Duodenal mucosa (tissue), 2 donors: ENCODE measurements at regions not wholly inside any gene's neighbourhood (a gene's known extent, or its start where the extent isn't known, plus 50 kb on each side); places are given as distances from the start of the nearest gene placed in this dataset.

Experiments
- H3K27ac ChIP-seq: one replicate; pipeline ENCODE4 v1.7.0; 2013; ENCODE audit warnings: low read depth, low read length
- H3K27me3 ChIP-seq, 2 donors: one replicate each; pipeline ENCODE4 v1.7.0; 2013; ENCODE audit warnings: low read length in 2 of 2, control low read depth in 1 of 2; ENCODE audit not compliant: insufficient read depth in 2 of 2, control insufficient read depth in 1 of 2
- H3K36me3 ChIP-seq, 2 donors: one replicate each; pipeline ENCODE4 v1.7.0; 2013; ENCODE audit warnings: low read length in 2 of 2, control low read depth in 1 of 2; ENCODE audit not compliant: insufficient read depth in 2 of 2, control insufficient read depth in 1 of 2
- H3K4me1 ChIP-seq, 2 donors: one replicate each; pipeline ENCODE4 v1.7.0; 2013; ENCODE audit warnings: low read length in 2 of 2, control low read depth in 1 of 2; ENCODE audit not compliant: insufficient read depth in 2 of 2, control insufficient read depth in 1 of 2
- H3K4me3 ChIP-seq, 2 donors: one replicate each; pipeline ENCODE4 v1.7.0; 2013; ENCODE audit warnings: low read length in 2 of 2, low read depth in 1 of 2
- H3K9ac ChIP-seq, 2 donors: one replicate each; pipeline ENCODE4 v1.7.0; 2013; ENCODE audit warnings: low read length in 2 of 2, low read depth in 1 of 2
- H3K9me3 ChIP-seq, 2 donors: one replicate each; pipeline ENCODE4 v1.7.0; 2013; ENCODE audit warnings: low read length in 2 of 2, control low read depth in 1 of 2; ENCODE audit not compliant: control insufficient read depth in 1 of 2

- Histone ChIP-seq H3K4me1 (no peaks in the 10 kb centered on the region), H3K36me3 (no peaks in the 10 kb centered on the region), H3K9ac (no peak overlapping the region), H3K4me3 (no peak overlapping the region), H3K27me3 (no peaks in the 10 kb centered on the region), H3K27ac (no peak overlapping the region), H3K9me3 (no peaks in the 10 kb centered on the region)
Measured at GRCh38 chr3:78183906-78184599, 1144.2 kb downstream of the ROBO2 start.

DNA sequence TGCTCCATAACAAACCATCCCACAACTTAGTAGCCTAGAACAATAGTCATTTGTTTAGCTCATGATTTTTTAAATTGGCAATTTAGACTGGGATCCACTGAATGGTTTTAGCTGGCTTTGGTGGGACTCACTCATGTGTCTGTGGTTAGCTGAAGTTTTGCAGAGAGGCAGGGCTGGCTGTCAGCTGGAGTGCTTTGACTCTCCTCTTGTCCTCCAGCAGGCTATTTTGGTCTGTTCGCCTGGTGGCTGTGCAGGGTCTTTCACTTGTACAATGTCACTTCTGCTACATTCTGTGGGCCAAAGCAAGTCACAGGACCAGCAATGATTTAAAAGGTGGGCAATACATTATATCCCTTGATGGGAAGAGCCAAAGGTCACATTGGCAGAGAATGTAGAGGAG lies 1146.5 kb downstream of the ROBO2 start:
- Histone ChIP-seq H3K9me3 (peaks cover 0 to 3% of the 10 kb centered on the region in 2 donors), H3K4me3 (no peak overlapping the region), H3K9ac (no peak overlapping the region), H3K27me3 (no peaks in the 10 kb centered on the region), H3K4me1 (no peaks in the 10 kb centered on the region), H3K36me3 (no peaks in the 10 kb centered on the region), H3K27ac (no peak overlapping the region)

DNA sequence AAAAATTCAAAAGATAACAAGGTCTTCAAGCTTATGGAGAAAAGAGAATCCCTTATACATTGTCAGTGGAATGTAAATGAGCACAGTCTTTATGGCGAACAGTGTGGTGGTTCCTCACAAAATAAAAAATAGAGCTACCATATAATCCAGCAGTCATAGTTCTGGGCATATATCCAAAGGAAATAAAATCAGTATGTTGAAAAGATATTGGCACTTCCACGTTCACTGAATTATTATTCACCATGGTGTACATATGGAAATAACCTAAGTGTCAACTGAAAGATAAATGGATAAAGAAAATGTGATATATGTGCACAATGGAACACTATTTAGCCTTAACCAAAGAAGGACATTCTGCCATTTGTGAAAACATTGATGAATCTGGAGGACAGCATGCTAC lies 1161.2 kb downstream of the ROBO2 start:
- no peak overlapping the region for H3K27ac ChIP-seq
- no peaks in the 10 kb centered on the region for H3K9me3 ChIP-seq
- H3K4me1 ChIP-seq: no peaks in the 10 kb centered on the region
- H3K4me3 ChIP-seq: no peak overlapping the region
- H3K36me3 ChIP-seq: no peaks in the 10 kb centered on the region
- no peak overlapping the region for H3K9ac ChIP-seq
- H3K27me3 ChIP-seq: no peaks in the 10 kb centered on the region

- no peaks in the 10 kb centered on the region for H3K27me3 ChIP-seq
- H3K4me3 ChIP-seq: no peak overlapping the region
Measured at GRCh38 chr3:78204977-78205376, 1165.1 kb downstream of the ROBO2 start.

GRCh38 chr3:78221300-78221699 lies 1181.4 kb downstream of the ROBO2 start:
- Histone ChIP-seq H3K4me1 (no peaks in the 10 kb centered on the region), H3K4me3 (no peak overlapping the region), H3K27ac (no peak overlapping the region), H3K9me3 (no peaks in the 10 kb centered on the region), H3K9ac (no peak overlapping the region), H3K36me3 (no peaks in the 10 kb centered on the region), H3K27me3 (no peaks in the 10 kb centered on the region)

More at GRCh38 chr3:78204977-78205376, 1165.1 kb downstream of the ROBO2 start:
- H3K9ac ChIP-seq: no peak overlapping the region
- no peaks in the 10 kb centered on the region for H3K9me3 ChIP-seq
- H3K4me1 ChIP-seq: no peaks in the 10 kb centered on the region
- H3K36me3 ChIP-seq: no peaks in the 10 kb centered on the region
- no peak overlapping the region for H3K27ac ChIP-seq

DNA sequence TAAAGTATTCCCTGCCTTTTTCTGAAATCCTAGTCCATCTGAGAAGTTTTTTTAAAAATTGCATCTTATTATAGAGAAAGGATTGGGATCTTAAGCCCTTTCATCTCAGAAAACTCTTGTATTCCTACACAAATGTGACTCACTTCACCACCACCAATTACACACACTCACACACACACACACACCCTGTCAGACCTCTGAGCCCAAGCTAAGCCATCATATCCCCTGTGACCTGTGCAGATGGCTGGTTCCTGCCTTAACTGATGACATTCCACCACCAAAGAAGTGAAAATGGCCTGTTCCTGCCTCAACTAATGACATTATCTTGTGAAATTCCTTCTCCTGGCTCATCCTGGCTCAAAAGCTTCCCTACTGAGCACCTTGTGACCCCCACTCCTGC lies 1181.9 kb downstream of the ROBO2 start:
- Histone ChIP-seq H3K27me3 (no peaks in the 10 kb centered on the region), H3K4me3 (no peak overlapping the region), H3K9me3 (no peaks in the 10 kb centered on the region), H3K27ac (no peak overlapping the region), H3K9ac (no peak overlapping the region), H3K36me3 (no peaks in the 10 kb centered on the region), H3K4me1 (no peaks in the 10 kb centered on the region)

DNA sequence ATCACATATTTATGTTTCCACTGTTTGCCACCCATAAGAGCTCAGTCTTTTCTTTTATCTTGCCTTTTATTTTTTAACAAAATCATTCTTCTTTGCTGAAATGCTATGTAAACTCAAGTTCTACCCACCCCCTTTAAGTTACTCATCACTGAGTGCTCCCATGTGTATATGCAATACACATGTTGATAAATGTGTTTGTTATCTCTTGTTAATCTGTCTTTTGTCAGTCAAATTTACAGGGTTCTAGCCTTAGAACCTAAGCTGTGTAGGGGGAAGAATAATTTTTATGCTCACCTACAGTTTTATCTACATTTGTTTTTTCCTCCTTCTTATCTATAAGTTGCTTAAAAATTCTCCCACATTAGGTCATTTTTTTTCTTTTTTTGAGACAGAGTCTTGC lies 1195.9 kb downstream of the ROBO2 start:
- H3K4me3 ChIP-seq: no peak overlapping the region
- H3K36me3 ChIP-seq: no peaks in the 10 kb centered on the region
- H3K9me3 ChIP-seq: peaks cover 0 to 2% of the 10 kb centered on the region in 2 donors
- H3K27me3 ChIP-seq: no peaks in the 10 kb centered on the region
- H3K27ac ChIP-seq: no peak overlapping the region
- no peaks in the 10 kb centered on the region for H3K4me1 ChIP-seq
- no peak overlapping the region for H3K9ac ChIP-seq

DNA sequence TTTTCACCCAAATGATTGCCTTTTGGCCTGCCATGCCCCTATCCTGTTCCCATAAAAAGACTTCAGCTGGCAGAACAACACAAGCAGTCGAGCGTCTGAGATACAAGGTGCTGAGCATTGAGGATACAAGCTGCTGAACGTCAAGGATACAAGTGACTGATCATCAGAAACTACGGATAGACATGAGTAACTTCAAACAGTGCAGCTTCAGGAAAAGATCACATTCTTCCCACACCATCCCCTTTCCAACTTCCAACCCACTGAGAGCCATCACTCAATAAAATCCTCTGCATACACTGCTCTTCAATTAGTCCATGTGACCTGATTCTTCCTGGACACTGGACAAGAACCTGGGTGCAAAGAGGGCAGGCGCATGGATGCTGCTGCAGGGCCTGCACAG lies 1198.9 kb downstream of the ROBO2 start:
- Histone ChIP-seq H3K4me1 (no peaks in the 10 kb centered on the region), H3K9ac (no peak overlapping the region), H3K4me3 (no peak overlapping the region), H3K9me3 (peaks cover 2 to 18% of the 10 kb centered on the region in 2 donors), H3K27me3 (no peaks in the 10 kb centered on the region), H3K36me3 (no peaks in the 10 kb centered on the region), H3K27ac (no peak overlapping the region)

DNA sequence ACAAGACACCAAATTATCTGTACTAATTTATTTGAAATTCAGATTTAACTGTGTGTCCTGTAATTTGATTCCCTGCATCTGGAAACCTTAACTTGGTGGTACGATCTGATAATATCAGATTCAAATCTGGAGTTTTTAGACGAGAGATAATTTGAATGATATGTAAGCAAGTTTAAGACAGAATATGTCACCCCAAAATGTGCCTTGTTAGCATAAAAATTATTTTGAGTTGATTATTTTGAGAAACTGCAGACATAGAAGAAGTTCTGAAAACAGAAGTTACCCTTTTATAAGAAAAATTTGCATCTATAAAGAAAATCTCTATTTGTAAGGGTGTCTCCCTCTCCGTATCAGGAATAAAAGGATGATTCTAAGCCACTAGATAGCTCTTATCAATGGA lies 1202.8 kb downstream of the ROBO2 start:
- Histone ChIP-seq H3K27me3 (no peaks in the 10 kb centered on the region), H3K4me1 (no peaks in the 10 kb centered on the region), H3K4me3 (no peak overlapping the region), H3K9me3 (peaks cover 9 to 25% of the 10 kb centered on the region in 2 donors), H3K36me3 (no peaks in the 10 kb centered on the region), H3K9ac (no peak overlapping the region), H3K27ac (no peak overlapping the region)

DNA sequence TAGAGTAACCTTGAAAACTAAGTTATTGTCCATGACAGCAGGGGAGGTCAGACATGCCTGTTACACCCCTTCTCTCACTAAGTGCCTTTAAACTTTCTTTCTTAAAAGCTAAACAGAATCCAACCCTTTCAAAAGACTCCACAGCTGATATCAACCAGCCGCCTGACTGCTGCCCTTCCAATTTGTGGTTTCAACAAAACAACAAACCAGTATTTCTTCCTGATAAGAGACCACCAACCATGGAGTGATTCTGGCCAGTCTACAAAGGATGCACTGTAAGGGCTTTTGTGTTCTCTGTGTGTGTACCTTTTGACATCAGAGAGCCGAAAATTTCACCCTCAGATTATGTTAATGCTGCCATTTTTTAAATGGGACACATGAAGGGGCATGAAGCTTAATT lies 1204.2 kb downstream of the ROBO2 start:
- H3K4me3 ChIP-seq: no peak overlapping the region
- H3K4me1 ChIP-seq: no peaks in the 10 kb centered on the region
- H3K9ac ChIP-seq: no peak overlapping the region
- H3K36me3 ChIP-seq: no peaks in the 10 kb centered on the region
- no peak overlapping the region for H3K27ac ChIP-seq
- H3K9me3 ChIP-seq: peaks cover 9 to 25% of the 10 kb centered on the region in 2 donors
- H3K27me3 ChIP-seq: no peaks in the 10 kb centered on the region
